ENCODE measurements at regions not wholly inside any gene's neighbourhood (a gene's known extent, or its start where the extent isn't known, plus 50 kb on each side); places are given as distances from the start of the nearest gene placed in this dataset.

- TF ChIP-seq CTCF (optimal IDR thresholded peaks at IDR 0.05 in 1 of 3, IDR thresholded peaks at IDR 0.05 in 1 of 3, conservative IDR thresholded peaks at IDR 0.05 in 1 of 3; ENCODE audit: extremely low read depth in 1 of 3, insufficient read depth in 2 of 3, low read length in 3 of 3) (no peak), EZH2 (IDR thresholded peaks at IDR 0.05; ENCODE audit: low read length) (no peak)
Observed at GRCh38 chr9:103377667-103378066, 382.5 kb downstream of the CYLC2 start.

All from keratinocyte (primary cell).